NB4 (cell line): ENCODE measurements at regions not wholly inside any gene's neighbourhood (a gene's known extent, or its start where the extent isn't known, plus 50 kb on each side); places are given as distances from the start of the nearest gene placed in this dataset.

Experiments
- DNase-seq: peaks from one replicate; pipeline ENCODE4 v3.0.0; 2010; ENCODE audit warnings: low read depth
- H3K4me3 ChIP-seq: one replicate; pipeline ENCODE4 v1.5.1; 2011; ENCODE audit warnings: mild to moderate bottlenecking, low read depth, low read length, moderate library complexity
- MYC ChIP-seq: IDR thresholded peaks from 2 replicates; pipeline ENCODE4 v1.6.1; 2011; ENCODE audit warnings: low read depth, low read length
- POLR2A ChIP-seq: IDR thresholded peaks from 2 replicates; pipeline ENCODE4 v1.6.1; 2011; ENCODE audit warnings: mild to moderate bottlenecking; ENCODE audit not compliant: insufficient read length; ENCODE audit errors: extremely low read depth
- TF ChIP-seq, protein P1 (sequence below): IDR thresholded peaks from one replicate; pipeline ENCODE4 v1.5.1; 2012; ENCODE audit warnings: low read depth, low read length
- TF ChIP-seq, protein P2 (sequence below): IDR thresholded peaks from 2 replicates; pipeline ENCODE4 v1.6.1; 2011; ENCODE audit warnings: low read depth, low read length

- no peak for TF ChIP-seq POLR2A
- TF ChIP-seq, protein P1, sequence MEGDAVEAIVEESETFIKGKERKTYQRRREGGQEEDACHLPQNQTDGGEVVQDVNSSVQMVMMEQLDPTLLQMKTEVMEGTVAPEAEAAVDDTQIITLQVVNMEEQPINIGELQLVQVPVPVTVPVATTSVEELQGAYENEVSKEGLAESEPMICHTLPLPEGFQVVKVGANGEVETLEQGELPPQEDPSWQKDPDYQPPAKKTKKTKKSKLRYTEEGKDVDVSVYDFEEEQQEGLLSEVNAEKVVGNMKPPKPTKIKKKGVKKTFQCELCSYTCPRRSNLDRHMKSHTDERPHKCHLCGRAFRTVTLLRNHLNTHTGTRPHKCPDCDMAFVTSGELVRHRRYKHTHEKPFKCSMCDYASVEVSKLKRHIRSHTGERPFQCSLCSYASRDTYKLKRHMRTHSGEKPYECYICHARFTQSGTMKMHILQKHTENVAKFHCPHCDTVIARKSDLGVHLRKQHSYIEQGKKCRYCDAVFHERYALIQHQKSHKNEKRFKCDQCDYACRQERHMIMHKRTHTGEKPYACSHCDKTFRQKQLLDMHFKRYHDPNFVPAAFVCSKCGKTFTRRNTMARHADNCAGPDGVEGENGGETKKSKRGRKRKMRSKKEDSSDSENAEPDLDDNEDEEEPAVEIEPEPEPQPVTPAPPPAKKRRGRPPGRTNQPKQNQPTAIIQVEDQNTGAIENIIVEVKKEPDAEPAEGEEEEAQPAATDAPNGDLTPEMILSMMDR = no peak
- TF ChIP-seq MYC = no peak
- TF ChIP-seq, protein P2, sequence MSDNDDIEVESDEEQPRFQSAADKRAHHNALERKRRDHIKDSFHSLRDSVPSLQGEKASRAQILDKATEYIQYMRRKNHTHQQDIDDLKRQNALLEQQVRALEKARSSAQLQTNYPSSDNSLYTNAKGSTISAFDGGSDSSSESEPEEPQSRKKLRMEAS = no peak
- H3K4me3 ChIP-seq = no peak overlapping the region
- no peak for DNase-seq
These were observed 280.9 kb downstream of the ARAP2 start for GRCh38 chr4:35963383-35963782.

- H3K4me3 ChIP-seq = no peak overlapping the region
- TF ChIP-seq MYC = no peak
- TF ChIP-seq POLR2A = no peak
- TF ChIP-seq, protein P2 = no peak
- TF ChIP-seq, protein P1 = no peak
- no peak for DNase-seq
These were observed 280.3 kb downstream of the ARAP2 start for GRCh38 chr4:35963974-35964515.

DNA sequence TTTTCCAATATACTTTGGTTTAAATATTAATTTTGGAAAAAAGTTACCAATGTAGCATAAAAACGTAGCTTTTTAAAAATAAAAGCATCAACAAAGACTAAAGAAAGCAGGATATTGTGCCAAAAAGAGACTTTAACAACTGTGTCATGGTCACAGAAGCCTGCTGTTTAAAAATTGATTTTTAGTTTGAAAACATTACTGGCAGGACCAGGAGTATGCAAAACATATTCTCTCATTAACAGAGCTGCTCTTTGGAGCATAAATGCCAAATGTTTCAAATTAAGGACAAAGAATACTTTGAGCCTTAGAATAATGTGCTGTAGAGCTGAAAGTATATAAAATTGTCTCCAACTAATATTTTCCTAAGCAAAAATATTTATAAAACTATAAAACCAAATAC is 279.0 kb downstream of the ARAP2 start:
- TF ChIP-seq POLR2A (no peak), MYC (no peak)
- TF ChIP-seq, protein P1 = no peak
- TF ChIP-seq, protein P2 = no peak
- no peak overlapping the region for H3K4me3 ChIP-seq

DNA sequence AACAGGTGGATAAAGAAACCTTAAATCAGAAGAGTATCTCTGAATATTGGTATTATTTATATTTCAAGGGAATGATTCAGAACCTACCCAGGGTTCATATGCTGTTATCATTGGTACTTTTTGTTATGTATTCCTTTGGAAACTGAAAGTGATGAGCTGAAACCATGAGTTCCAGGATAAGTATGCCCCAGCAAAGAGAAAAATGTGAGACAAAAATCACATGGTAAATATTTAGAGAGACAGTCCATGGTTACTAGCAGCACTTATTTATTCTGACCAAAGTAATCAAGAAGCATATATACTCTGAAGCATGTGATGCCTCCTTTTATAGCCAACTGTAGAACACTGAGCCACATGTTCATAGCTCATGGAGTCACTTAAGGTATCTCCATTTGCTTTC is 277.7 kb downstream of the ARAP2 start:
- TF ChIP-seq, protein P1 = no peak
- TF ChIP-seq MYC (no peak), POLR2A (no peak)
- TF ChIP-seq, protein P2 = no peak
- no peak overlapping the region for H3K4me3 ChIP-seq
- no peak for DNase-seq

More for the DNA sequence above, 279.0 kb downstream of the ARAP2 start:
- no peak for DNase-seq

GRCh38 chr4:35970366-35970960 is 273.9 kb downstream of the ARAP2 start:
- TF ChIP-seq POLR2A (no peak), MYC (no peak)
- TF ChIP-seq, protein P2 = no peak
- TF ChIP-seq, protein P1 = no peak
- no peak overlapping the region for H3K4me3 ChIP-seq
- DNase-seq = no peak
